Central memory CD8-positive, alpha-beta T cell (primary cell): ENCODE measurements at regions not wholly inside any gene's neighbourhood (a gene's known extent, or its start where the extent isn't known, plus 50 kb on each side); places are given as distances from the start of the nearest gene placed in this dataset.

ENCODE experiments used
- ATAC-seq: fragments of 150-1000 bp; cut with Tn5 transposase; replicated peaks from 2 replicates; pipeline ENCODE4 v1.10.0; 2022; ENCODE audit warnings: mild to moderate bottlenecking, moderate FRiP score, moderate number of reproducible peaks; ENCODE audit not compliant: poor library complexity, severe bottlenecking; ENCODE audit errors: extremely low read depth
- DNase-seq, 2 donors: peaks; one replicate each; pipeline ENCODE4 v3.0.0; 2021; ENCODE audit warnings: low spot score in 2 of 2
- H3K27ac Mint-ChIP-seq: one replicate; pipeline ENCODE4 v1.8.0; 2022; ENCODE audit warnings: low read depth, mild to moderate bottlenecking, moderate library complexity, mixed read lengths
- H3K27me3 Mint-ChIP-seq: one replicate; pipeline ENCODE4 v1.8.0; 2022; ENCODE audit warnings: mixed read lengths
- H3K36me3 Mint-ChIP-seq: one replicate; pipeline ENCODE4 v1.8.0; 2022; ENCODE audit warnings: mild to moderate bottlenecking, moderate library complexity, mixed read lengths; ENCODE audit not compliant: insufficient read depth
- H3K4me1 Mint-ChIP-seq: one replicate; pipeline ENCODE4 v1.8.0; 2022; ENCODE audit warnings: mixed read lengths
- H3K4me3 Mint-ChIP-seq: one replicate; pipeline ENCODE4 v1.8.0; 2022; ENCODE audit warnings: mild to moderate bottlenecking, moderate library complexity, mixed read lengths
- H3K9me3 Mint-ChIP-seq: one replicate; pipeline ENCODE4 v1.8.0; 2022; ENCODE audit warnings: mixed read lengths

GRCh38 chr3:144516026-144516425 is 544.4 kb downstream of the DIPK2A start:
- ATAC-seq (no peak), DNase-seq (no peak)
- Mint-ChIP-seq H3K27ac (no peak overlapping the region), H3K4me1 (no peaks in the 10 kb centered on the region), H3K9me3 (no peaks in the 10 kb centered on the region), H3K36me3 (no peaks in the 10 kb centered on the region), H3K4me3 (no peak overlapping the region), H3K27me3 (no peaks in the 10 kb centered on the region)

- H3K27me3 Mint-ChIP-seq, result no peaks in the 10 kb centered on the region
- H3K9me3 Mint-ChIP-seq, result no peaks in the 10 kb centered on the region
- H3K27ac Mint-ChIP-seq, result no peak overlapping the region
- no peak overlapping the region for H3K4me3 Mint-ChIP-seq
- ATAC-seq (no peak), DNase-seq (no peak)
- H3K4me1 Mint-ChIP-seq, result no peaks in the 10 kb centered on the region
- no peaks in the 10 kb centered on the region for H3K36me3 Mint-ChIP-seq
Observed at GRCh38 chr3:144516589-144516988, 545.0 kb downstream of the DIPK2A start.

GRCh38 chr3:144521131-144521530 is 549.5 kb downstream of the DIPK2A start:
- Mint-ChIP-seq H3K27ac (no peak overlapping the region), H3K9me3 (no peaks in the 10 kb centered on the region), H3K4me1 (no peaks in the 10 kb centered on the region), H3K4me3 (no peak overlapping the region), H3K27me3 (no peaks in the 10 kb centered on the region), H3K36me3 (no peaks in the 10 kb centered on the region)
- DNase-seq (no peak), ATAC-seq (no peak)

GRCh38 chr3:144522456-144522855 is 550.8 kb downstream of the DIPK2A start:
- Mint-ChIP-seq H3K4me3 (no peak overlapping the region), H3K27ac (no peak overlapping the region), H3K36me3 (no peaks in the 10 kb centered on the region), H3K27me3 (no peaks in the 10 kb centered on the region), H3K9me3 (no peaks in the 10 kb centered on the region), H3K4me1 (no peaks in the 10 kb centered on the region)
- DNase-seq, result no peak
- ATAC-seq, result no peak

- DNase-seq (no peak), ATAC-seq (no peak)
- Mint-ChIP-seq H3K27ac (no peak overlapping the region), H3K36me3 (no peaks in the 10 kb centered on the region), H3K4me3 (no peak overlapping the region), H3K9me3 (no peaks in the 10 kb centered on the region), H3K4me1 (no peaks in the 10 kb centered on the region), H3K27me3 (no peaks in the 10 kb centered on the region)
Observed at GRCh38 chr3:144523396-144523795, 551.8 kb downstream of the DIPK2A start.

- H3K27me3 Mint-ChIP-seq, result no peaks in the 10 kb centered on the region
Observed at GRCh38 chr3:144524531-144524930, 552.9 kb downstream of the DIPK2A start.

GRCh38 chr3:144529566-144529965 is 557.9 kb downstream of the DIPK2A start:
- H3K27me3 Mint-ChIP-seq, result no peaks in the 10 kb centered on the region
- no peak for DNase-seq
- H3K27ac Mint-ChIP-seq, result no peak overlapping the region
- H3K9me3 Mint-ChIP-seq, result no peaks in the 10 kb centered on the region
- no peak for ATAC-seq
- no peak overlapping the region for H3K4me3 Mint-ChIP-seq
- no peaks in the 10 kb centered on the region for H3K4me1 Mint-ChIP-seq
- no peaks in the 10 kb centered on the region for H3K36me3 Mint-ChIP-seq

More at GRCh38 chr3:144524531-144524930, 552.9 kb downstream of the DIPK2A start:
- H3K27ac Mint-ChIP-seq, result no peak overlapping the region
- no peaks in the 10 kb centered on the region for H3K4me1 Mint-ChIP-seq
- no peaks in the 10 kb centered on the region for H3K36me3 Mint-ChIP-seq
- ATAC-seq (no peak), DNase-seq (no peak)
- H3K4me3 Mint-ChIP-seq, result no peak overlapping the region
- H3K9me3 Mint-ChIP-seq, result no peaks in the 10 kb centered on the region

GRCh38 chr3:144544871-144545270 is 573.2 kb downstream of the DIPK2A start:
- no peak for DNase-seq
- H3K27ac Mint-ChIP-seq, result no peak overlapping the region
- H3K9me3 Mint-ChIP-seq, result no peaks in the 10 kb centered on the region
- H3K27me3 Mint-ChIP-seq, result no peaks in the 10 kb centered on the region
- no peak overlapping the region for H3K4me3 Mint-ChIP-seq
- H3K36me3 Mint-ChIP-seq, result no peaks in the 10 kb centered on the region
- no peaks in the 10 kb centered on the region for H3K4me1 Mint-ChIP-seq
- no peak for ATAC-seq

GRCh38 chr3:144546539-144546938 is 574.9 kb downstream of the DIPK2A start:
- Mint-ChIP-seq H3K4me1 (no peaks in the 10 kb centered on the region), H3K27ac (no peak overlapping the region), H3K9me3 (no peaks in the 10 kb centered on the region), H3K4me3 (no peak overlapping the region), H3K27me3 (no peaks in the 10 kb centered on the region), H3K36me3 (no peaks in the 10 kb centered on the region)
- ATAC-seq (no peak), DNase-seq (no peak)

GRCh38 chr3:144548346-144548745 is 576.7 kb downstream of the DIPK2A start:
- Mint-ChIP-seq H3K4me1 (no peaks in the 10 kb centered on the region), H3K9me3 (no peaks in the 10 kb centered on the region), H3K36me3 (no peaks in the 10 kb centered on the region), H3K27me3 (no peaks in the 10 kb centered on the region), H3K4me3 (no peak overlapping the region), H3K27ac (no peak overlapping the region)
- ATAC-seq (no peak), DNase-seq (no peak)

GRCh38 chr3:144549166-144549565 is 577.5 kb downstream of the DIPK2A start:
- H3K4me3 Mint-ChIP-seq, result no peak overlapping the region
- ATAC-seq, result no peak
- no peak for DNase-seq
- no peaks in the 10 kb centered on the region for H3K9me3 Mint-ChIP-seq
- H3K27ac Mint-ChIP-seq, result no peak overlapping the region
- no peaks in the 10 kb centered on the region for H3K4me1 Mint-ChIP-seq
- peaks cover 1% of the 10 kb centered on the region for H3K36me3 Mint-ChIP-seq
- H3K27me3 Mint-ChIP-seq, result no peaks in the 10 kb centered on the region

GRCh38 chr3:144552346-144553057 is 580.9 kb downstream of the DIPK2A start:
- Mint-ChIP-seq H3K4me1 (no peaks in the 10 kb centered on the region), H3K4me3 (no peak overlapping the region), H3K27ac (no peak overlapping the region), H3K27me3 (no peaks in the 10 kb centered on the region), H3K9me3 (no peaks in the 10 kb centered on the region), H3K36me3 (peaks cover 1% of the 10 kb centered on the region)
- DNase-seq (no peak), ATAC-seq (no peak)

GRCh38 chr3:144553301-144553700 is 581.7 kb downstream of the DIPK2A start:
- Mint-ChIP-seq H3K4me1 (no peaks in the 10 kb centered on the region), H3K36me3 (peaks cover 1% of the 10 kb centered on the region), H3K27ac (no peak overlapping the region), H3K9me3 (no peaks in the 10 kb centered on the region), H3K27me3 (no peaks in the 10 kb centered on the region), H3K4me3 (no peak overlapping the region)
- ATAC-seq (no peak), DNase-seq (no peak)
